ENCODE measurements at regions not wholly inside any gene's neighbourhood (a gene's known extent, or its start where the extent isn't known, plus 50 kb on each side); places are given as distances from the start of the nearest gene placed in this dataset.
"Not testable (repeated sequence)": the region's sequence is repeated elsewhere in the genome, so short reads cannot be mapped to it uniquely, and the experiment has no call there.

- DNase-seq = no peak
Observed at GRCh38 chr1:30525971-30526651, 197.3 kb downstream of the MATN1 start.

GRCh38 chr1:30525631-30525970 lies 197.8 kb downstream of the MATN1 start:
- DNase-seq = no peak

GRCh38 chr1:30524840-30525617 lies 198.4 kb downstream of the MATN1 start:
- DNase-seq = no peak

GRCh38 chr1:30524025-30524555 lies 199.3 kb downstream of the MATN1 start:
- DNase-seq = not testable (repeated sequence)

- no peak for DNase-seq
Observed at GRCh38 chr1:30523055-30524020, 200.0 kb downstream of the MATN1 start.

- DNase-seq = no peak
Observed at GRCh38 chr1:30522031-30523004, 201.1 kb downstream of the MATN1 start.

GRCh38 chr1:30521261-30521865 lies 202.0 kb downstream of the MATN1 start:
- no peak for DNase-seq

GRCh38 chr1:30520476-30520875 lies 202.9 kb downstream of the MATN1 start:
- DNase-seq = no peak

GRCh38 chr1:30519201-30519763 lies 204.1 kb downstream of the MATN1 start:
- no peak for DNase-seq

GRCh38 chr1:30518696-30519095 lies 204.7 kb downstream of the MATN1 start:
- no peak for DNase-seq

GRCh38 chr1:30518186-30518585 lies 205.2 kb downstream of the MATN1 start:
- DNase-seq = no peak

- DNase-seq = not testable (repeated sequence)
Observed at GRCh38 chr1:30517666-30518065, 205.7 kb downstream of the MATN1 start.

GRCh38 chr1:30517241-30517640 lies 206.1 kb downstream of the MATN1 start:
- not testable (repeated sequence) for DNase-seq

- no peak for DNase-seq
Observed at GRCh38 chr1:30516485-30516858, 206.9 kb downstream of the MATN1 start.

- no peak for DNase-seq
Observed at GRCh38 chr1:30515755-30516484, 207.5 kb downstream of the MATN1 start.

- DNase-seq = no peak
Observed at GRCh38 chr1:30514945-30515344, 208.4 kb downstream of the MATN1 start.

- DNase-seq = no peak
Observed at GRCh38 chr1:30514137-30514654, 209.2 kb downstream of the MATN1 start.

GRCh38 chr1:30513396-30514136 lies 209.8 kb downstream of the MATN1 start:
- no peak for DNase-seq

- DNase-seq = no peak
Observed at GRCh38 chr1:30512914-30513265, 210.5 kb downstream of the MATN1 start.
